Thyroid gland (tissue), 4 donors: ENCODE measurements at regions not wholly inside any gene's neighbourhood (a gene's known extent, or its start where the extent isn't known, plus 50 kb on each side); places are given as distances from the start of the nearest gene placed in this dataset.

Experiments used
- CTCF ChIP-seq, 6 experiments: fragments of 200-600 bp in 3 of 6; fragments of 450-650 bp in 3 of 6; sonication (generic) in 3 of 6; IDR thresholded peaks; one replicate each; pipeline ENCODE4 v1.5.1; 2016 to 2019; ENCODE audit warnings: antibody characterized with exemption in 6 of 6, mild to moderate bottlenecking in 2 of 6, inconsistent platforms in 1 of 6, moderate library complexity in 1 of 6
- POLR2A ChIP-seq, 2 donors: fragments of 450-650 bp; IDR thresholded peaks; one replicate each; pipeline ENCODE4 v1.6.1; 2017; ENCODE audit warnings: antibody characterized with exemption in 2 of 2, mild to moderate bottlenecking in 2 of 2, moderate library complexity in 1 of 2

- no peak for TF ChIP-seq POLR2A (IDR thresholded peaks at IDR 0.05)
- TF ChIP-seq CTCF (IDR thresholded peaks at IDR 0.05): no peak
These were observed 53.0 kb upstream of the DSP start for GRCh38 chr6:7488494-7488893.
